ENCODE measurements at regions not wholly inside any gene's neighbourhood (a gene's known extent, or its start where the extent isn't known, plus 50 kb on each side); places are given as distances from the start of the nearest gene placed in this dataset.

DNA sequence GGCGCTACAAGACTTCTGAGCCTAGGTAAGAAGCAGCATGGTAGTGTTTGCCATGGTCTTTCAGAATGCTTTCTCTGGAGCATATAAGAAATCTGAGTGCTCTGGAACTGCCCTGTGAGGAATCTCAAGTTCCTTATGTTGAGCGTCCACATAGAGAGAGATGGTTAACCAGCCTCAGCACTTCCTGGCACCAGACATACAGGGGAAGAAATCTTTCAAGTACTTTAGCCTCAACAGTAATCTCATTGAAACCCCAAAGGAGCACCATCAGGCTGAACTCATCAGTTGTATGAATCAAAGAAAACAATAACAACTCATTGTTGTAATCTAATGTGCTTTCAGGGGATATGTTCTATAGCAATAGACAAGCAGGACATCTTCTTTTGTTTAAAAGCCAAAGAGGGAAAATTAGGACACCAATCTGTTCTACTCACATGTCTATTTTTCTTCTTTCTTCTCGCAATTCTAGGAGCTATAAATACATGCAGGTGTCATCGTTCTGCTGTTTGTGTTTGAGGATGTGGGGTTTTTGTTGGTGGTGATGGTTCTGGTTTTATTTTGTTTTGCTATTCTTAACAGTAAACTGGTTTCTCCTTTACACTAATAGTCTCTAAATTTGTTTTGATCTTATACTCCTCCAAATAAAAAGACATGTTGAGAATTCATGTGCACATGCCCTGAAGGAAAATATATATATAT, 1145.0 kb upstream of the LRRN3 start:
- Histone ChIP-seq H3K79me2 (ENCODE audit: control insufficient read depth, low read length) (no peaks in the 10 kb centered on the region), H3K4me3 (ENCODE audit: low read length) (no peak overlapping the region), H3K9me3 (ENCODE audit: control insufficient read depth, insufficient read depth, low read length) (no peaks in the 10 kb centered on the region), H3K36me3 (ENCODE audit: control insufficient read depth, low read length) (no peaks in the 10 kb centered on the region), H4K20me1 (ENCODE audit: control insufficient read depth, insufficient read depth, low read depth, low read length) (no peaks in the 10 kb centered on the region), H3K4me2 (ENCODE audit: low read length) (no peak overlapping the region), H3K27me3 (ENCODE audit: control insufficient read depth, low read length) (no peaks in the 10 kb centered on the region), H3K9me2 (replicated peaks; ENCODE audit: control insufficient read depth, low read length) (peaks cover 2% of the 10 kb centered on the region; the same call in 1 of the 2 replicates), H3F3A (ENCODE audit: control insufficient read depth, insufficient read depth) (no peaks in the 10 kb centered on the region), H3K27ac (ENCODE audit: low read depth, low read length) (no peak overlapping the region), H3K4me1 (ENCODE audit: control insufficient read depth, low read length) (no peaks in the 10 kb centered on the region)
- TF ChIP-seq, protein P1, sequence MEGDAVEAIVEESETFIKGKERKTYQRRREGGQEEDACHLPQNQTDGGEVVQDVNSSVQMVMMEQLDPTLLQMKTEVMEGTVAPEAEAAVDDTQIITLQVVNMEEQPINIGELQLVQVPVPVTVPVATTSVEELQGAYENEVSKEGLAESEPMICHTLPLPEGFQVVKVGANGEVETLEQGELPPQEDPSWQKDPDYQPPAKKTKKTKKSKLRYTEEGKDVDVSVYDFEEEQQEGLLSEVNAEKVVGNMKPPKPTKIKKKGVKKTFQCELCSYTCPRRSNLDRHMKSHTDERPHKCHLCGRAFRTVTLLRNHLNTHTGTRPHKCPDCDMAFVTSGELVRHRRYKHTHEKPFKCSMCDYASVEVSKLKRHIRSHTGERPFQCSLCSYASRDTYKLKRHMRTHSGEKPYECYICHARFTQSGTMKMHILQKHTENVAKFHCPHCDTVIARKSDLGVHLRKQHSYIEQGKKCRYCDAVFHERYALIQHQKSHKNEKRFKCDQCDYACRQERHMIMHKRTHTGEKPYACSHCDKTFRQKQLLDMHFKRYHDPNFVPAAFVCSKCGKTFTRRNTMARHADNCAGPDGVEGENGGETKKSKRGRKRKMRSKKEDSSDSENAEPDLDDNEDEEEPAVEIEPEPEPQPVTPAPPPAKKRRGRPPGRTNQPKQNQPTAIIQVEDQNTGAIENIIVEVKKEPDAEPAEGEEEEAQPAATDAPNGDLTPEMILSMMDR (IDR thresholded peaks at IDR 0.05; ENCODE audit: low read depth, low read length, poor library complexity, severe bottlenecking) = no peak
- no peak for TF ChIP-seq EZH2phosphoT487 (IDR thresholded peaks at IDR 0.05; ENCODE audit: borderline replicate concordance, low read length)

DNA sequence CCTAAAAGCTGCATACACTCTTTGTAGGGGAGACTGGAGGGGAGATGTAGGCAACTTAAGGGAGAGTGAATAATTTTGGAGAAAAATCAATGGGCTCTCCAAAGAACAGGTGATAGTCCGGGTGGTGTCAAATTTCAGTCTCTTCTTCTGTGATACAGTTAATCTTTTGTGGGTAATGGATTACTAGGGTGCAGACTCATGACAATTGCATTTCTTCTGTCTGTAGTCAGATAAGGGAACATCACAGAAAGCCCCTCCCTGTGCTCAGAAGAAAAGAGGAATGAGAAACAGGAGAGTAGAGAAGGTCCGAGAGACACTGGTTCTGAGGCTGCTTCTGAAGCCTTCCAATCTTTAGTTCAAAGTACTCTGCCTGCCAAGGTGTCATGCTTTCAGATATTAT, 1140.7 kb upstream of the LRRN3 start:
- H3K27ac ChIP-seq (ENCODE audit: low read depth, low read length) = no peak overlapping the region
- no peak overlapping the region for H3K4me3 ChIP-seq (ENCODE audit: low read length)
- no peak overlapping the region for H3K4me2 ChIP-seq (ENCODE audit: low read length)
- no peaks in the 10 kb centered on the region for H3K9me3 ChIP-seq (ENCODE audit: control insufficient read depth, insufficient read depth, low read length)
- no peaks in the 10 kb centered on the region for H3K36me3 ChIP-seq (ENCODE audit: control insufficient read depth, low read length)
- no peaks in the 10 kb centered on the region for H3K4me1 ChIP-seq (ENCODE audit: control insufficient read depth, low read length)
- H3F3A ChIP-seq (ENCODE audit: control insufficient read depth, insufficient read depth) = no peaks in the 10 kb centered on the region
- peaks cover 1% of the 10 kb centered on the region; the same call in 1 of the 2 replicates for H3K9me2 ChIP-seq (replicated peaks; ENCODE audit: control insufficient read depth, low read length)
- H3K79me2 ChIP-seq (ENCODE audit: control insufficient read depth, low read length) = no peaks in the 10 kb centered on the region
- TF ChIP-seq, protein P1 (IDR thresholded peaks at IDR 0.05; ENCODE audit: low read depth, low read length, poor library complexity, severe bottlenecking) = no peak
- TF ChIP-seq EZH2phosphoT487 (IDR thresholded peaks at IDR 0.05; ENCODE audit: borderline replicate concordance, low read length) = no peak
- no peaks in the 10 kb centered on the region for H4K20me1 ChIP-seq (ENCODE audit: control insufficient read depth, insufficient read depth, low read depth, low read length)
- no peaks in the 10 kb centered on the region for H3K27me3 ChIP-seq (ENCODE audit: control insufficient read depth, low read length)

DNA sequence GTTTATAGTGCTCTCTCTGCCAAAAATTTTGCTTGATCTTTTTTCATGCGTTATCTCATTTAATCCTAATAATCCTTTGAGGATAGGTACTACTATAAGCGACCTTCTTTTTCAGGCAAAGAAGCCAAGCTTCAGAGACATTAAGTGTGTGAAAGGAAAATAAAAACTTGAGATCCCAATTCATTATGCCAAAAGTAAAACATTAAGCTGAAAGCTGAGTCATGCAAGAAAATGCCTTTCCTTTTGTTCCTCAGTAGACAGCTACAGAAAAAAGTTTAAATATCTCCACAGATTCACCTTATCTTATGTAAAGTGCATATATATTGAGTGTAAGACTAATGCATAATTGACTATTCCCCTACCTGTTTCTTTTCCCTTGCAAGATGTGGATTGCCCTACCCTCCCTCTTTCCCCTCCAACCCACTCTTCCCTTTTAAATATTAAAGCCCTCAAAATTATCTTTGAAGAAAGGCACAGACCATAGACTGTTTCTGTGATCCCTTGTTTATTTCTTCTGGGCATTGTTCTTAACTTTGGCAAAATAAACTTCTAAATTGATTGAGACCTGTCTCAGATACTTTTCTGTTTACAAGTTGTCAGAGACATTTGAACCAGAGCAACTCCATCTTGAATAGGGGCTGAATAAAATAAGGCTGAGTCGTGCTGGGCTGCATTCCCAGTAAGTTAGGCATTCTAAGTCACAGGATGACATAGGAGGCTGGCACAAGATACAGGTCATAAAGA, 1139.9 kb upstream of the LRRN3 start:
- H3K4me1 ChIP-seq (ENCODE audit: control insufficient read depth, low read length) = no peaks in the 10 kb centered on the region
- H3K4me3 ChIP-seq (ENCODE audit: low read length) = no peak overlapping the region
- no peaks in the 10 kb centered on the region for H3F3A ChIP-seq (ENCODE audit: control insufficient read depth, insufficient read depth)
- no peaks in the 10 kb centered on the region for H4K20me1 ChIP-seq (ENCODE audit: control insufficient read depth, insufficient read depth, low read depth, low read length)
- no peaks in the 10 kb centered on the region for H3K9me3 ChIP-seq (ENCODE audit: control insufficient read depth, insufficient read depth, low read length)
- no peaks in the 10 kb centered on the region for H3K36me3 ChIP-seq (ENCODE audit: control insufficient read depth, low read length)
- no peak for TF ChIP-seq EZH2phosphoT487 (IDR thresholded peaks at IDR 0.05; ENCODE audit: borderline replicate concordance, low read length)
- TF ChIP-seq, protein P1 (IDR thresholded peaks at IDR 0.05; ENCODE audit: low read depth, low read length, poor library complexity, severe bottlenecking) = no peak
- H3K4me2 ChIP-seq (ENCODE audit: low read length) = no peak overlapping the region
- H3K79me2 ChIP-seq (ENCODE audit: control insufficient read depth, low read length) = no peaks in the 10 kb centered on the region
- H3K9me2 ChIP-seq (replicated peaks; ENCODE audit: control insufficient read depth, low read length) = no peaks in the 10 kb centered on the region
- no peaks in the 10 kb centered on the region for H3K27me3 ChIP-seq (ENCODE audit: control insufficient read depth, low read length)
- no peak overlapping the region for H3K27ac ChIP-seq (ENCODE audit: low read depth, low read length)
